ENCODE measurements at regions not wholly inside any gene's neighbourhood (a gene's known extent, or its start where the extent isn't known, plus 50 kb on each side); places are given as distances from the start of the nearest gene placed in this dataset.

DNA sequence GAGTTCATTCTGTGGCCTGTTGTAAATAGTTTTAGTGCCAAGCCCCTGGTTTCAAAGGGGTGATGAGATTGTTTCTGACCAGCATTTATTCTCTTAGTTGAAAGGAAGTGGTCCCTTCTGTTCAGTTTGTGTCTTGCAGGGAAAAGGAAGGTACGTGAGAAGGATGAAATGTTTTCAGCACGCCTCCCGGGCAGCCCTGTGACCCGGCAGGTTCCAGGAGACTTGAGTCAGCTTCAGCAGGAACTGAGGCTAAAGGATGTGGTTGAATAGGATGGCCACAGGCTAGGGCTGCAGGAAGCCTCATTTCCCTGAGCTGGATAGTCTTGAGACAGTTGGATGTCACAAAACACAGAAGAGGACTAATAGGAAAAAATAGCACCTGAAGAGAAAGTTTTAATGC is 132.4 kb upstream of the SYNDIG1 start:
- no peak for DNase-seq (ENCODE audit: low read depth, low spot score)

DNA sequence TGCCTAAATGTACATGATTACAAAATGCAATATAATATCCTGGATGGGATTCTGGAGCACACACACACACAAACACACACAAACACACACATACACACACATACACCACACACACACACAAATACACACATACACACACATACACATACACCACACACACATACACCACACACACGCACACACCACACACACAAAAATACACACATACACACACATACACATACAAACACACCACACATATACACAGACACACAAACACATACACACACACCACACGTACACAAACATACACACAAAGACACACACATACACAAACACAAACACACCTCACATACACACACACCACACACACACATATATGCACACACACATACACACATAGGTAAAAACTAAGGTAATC is 134.6 kb upstream of the SYNDIG1 start:
- DNase-seq (ENCODE audit: low read depth, low spot score), result no peak

DNA sequence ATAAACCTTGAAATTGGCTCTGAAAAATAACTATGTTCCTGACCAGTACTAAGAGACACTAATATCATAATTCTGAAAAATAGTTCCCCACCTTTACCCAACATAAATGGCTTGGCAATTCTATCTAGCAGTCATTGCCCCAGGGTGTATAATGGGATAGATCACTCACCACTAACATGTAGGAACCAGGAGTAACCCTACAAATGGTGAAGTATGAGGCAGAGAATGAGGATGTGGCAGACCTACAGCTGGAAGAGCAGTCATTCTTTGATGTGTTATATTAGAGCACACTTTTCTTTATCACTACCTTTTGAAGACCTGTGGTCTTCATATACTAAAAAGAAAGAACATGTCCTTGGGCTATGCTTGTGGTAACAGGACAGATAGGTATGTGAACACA is 136.5 kb upstream of the SYNDIG1 start:
- no peak for DNase-seq (ENCODE audit: low read depth, low spot score)

DNA sequence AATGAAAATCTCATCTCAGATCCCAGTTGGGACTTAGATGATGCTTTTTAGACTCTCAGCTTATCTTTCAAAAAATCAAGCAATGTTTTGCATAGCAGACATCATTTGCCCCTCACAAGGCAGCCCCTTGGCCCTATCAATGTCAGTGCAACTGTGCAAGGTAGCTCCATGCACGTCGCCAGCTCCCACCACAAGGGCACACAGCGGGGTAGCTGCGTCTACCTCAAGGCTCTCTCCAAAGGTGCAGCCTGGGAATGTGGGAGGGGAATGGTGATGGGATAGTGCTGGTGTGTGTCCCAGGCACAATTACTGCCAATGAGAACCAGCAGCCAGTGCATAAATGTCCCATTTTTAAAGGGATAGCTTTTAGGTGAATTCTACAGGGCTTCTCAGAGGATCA is 137.5 kb upstream of the SYNDIG1 start:
- no peak for DNase-seq (ENCODE audit: low read depth, low spot score)

DNA sequence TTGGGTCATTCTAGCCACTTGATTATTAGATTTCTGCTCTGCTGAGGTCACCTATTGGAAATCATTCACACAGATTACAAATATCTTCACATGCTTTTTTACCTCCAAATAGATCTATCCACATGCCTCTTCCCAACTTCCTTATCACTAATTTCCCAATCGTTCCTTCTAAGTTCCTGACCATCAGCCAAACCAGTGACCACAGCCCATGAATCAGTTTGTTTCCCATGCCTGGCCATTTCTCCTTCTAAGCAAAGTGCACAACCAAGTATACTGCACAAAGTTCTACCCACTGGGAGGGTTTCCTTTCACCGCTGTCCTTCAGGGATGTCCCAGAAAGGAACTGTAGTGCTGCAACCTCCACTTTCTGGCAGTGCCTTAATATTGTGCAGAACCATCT is 140.5 kb upstream of the SYNDIG1 start:
- no peak for DNase-seq (ENCODE audit: low read depth, low spot score)

DNA sequence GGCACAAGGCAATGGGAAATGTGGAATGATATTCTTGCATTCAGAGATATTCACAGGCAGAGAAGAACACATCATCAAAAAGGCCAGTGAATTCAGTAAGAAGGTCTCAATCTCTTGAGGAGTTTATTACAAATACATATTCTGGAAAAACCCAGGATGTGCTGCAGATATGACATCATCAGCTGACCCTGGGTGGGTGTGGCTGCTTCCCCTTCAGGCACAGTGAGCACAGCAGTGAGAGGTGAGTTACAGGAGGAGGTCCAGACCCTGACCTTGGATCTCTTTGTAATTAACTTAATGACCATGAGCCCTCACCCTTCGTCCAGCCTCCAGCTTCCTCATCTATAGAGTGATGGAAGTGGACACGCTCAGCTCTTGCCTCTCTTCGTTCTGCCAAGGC is 147.5 kb upstream of the SYNDIG1 start:
- no peak for DNase-seq (ENCODE audit: low read depth, low spot score)

DNA sequence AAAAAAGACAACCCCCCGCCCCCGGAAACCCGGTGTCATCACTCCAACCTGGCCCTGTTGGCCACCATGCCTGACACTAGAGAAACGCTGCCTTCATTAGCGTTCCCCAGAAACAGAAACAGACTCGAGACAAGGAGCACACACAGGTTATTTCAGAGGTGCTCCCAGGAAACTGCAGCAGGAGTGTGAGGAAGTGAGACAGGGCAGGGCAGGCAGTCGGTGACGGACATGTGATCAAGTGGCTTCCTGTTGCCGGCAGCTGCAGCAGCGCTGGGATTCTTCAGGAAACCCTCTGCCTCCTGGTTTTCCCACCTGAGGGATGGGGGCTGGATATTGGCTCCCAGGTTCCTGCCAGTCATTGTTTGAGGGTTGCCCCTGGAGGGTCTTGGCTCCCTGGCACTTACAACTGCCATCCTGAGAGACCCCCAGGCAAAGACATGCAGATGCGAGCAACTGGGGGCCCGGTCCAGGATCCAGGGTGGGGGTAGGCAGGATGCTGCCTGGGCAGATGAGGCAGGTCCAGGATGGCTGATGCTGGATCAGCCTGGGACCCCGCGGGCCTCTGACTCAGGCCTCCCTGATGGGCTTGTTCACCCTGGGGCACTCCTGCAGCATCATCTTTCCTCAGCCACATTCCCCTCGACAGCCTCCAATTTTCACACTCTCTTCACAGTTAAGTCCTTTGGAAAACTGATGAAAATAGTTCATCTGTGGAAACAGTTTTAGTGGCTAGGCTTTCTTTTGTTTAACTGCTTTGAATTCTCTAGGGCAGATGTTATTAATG is 150.7 kb upstream of the SYNDIG1 start:
- no peak for DNase-seq (ENCODE audit: low read depth, low spot score)

DNA sequence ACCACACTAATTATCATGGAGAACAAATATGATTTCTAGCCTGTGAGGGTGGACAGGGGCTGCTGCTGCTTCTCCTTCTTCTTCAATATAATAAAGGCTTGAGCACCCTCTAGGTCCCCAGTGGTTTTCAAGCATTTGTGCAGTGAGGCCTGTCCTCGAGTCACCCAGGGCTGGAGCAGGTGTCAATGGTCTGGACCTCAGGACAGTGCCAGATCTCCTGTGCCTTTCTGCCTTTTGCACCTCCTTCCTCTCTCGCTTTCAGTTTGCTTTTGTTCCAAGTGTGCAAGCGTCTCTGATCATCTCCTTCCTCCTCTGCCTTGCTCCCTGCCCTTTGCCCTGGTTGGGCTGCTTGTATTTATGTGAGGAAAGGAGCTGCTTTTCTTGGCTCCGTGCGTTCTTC is 152.2 kb upstream of the SYNDIG1 start:
- DNase-seq (ENCODE audit: low read depth, low spot score), result no peak

DNA sequence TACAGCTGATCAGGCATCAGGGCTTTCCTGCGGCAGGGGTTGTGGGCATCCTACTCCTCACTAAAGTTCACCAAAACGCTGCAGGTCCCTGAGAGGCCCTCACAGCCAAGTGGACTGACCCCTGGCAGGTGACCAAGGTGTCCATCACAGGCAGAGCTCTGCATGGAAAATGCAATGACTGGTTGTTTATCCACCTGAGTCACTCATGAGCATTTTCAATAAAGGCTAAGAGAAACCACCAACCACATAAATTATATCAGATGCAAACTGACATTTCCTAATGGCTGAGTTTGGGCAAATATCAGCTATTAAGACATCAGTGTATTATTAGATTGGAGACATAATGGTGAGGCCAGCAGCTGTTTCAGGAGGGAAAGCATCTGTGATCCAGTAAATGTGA is 152.7 kb upstream of the SYNDIG1 start:
- DNase-seq (ENCODE audit: low read depth, low spot score), result no peak

DNA sequence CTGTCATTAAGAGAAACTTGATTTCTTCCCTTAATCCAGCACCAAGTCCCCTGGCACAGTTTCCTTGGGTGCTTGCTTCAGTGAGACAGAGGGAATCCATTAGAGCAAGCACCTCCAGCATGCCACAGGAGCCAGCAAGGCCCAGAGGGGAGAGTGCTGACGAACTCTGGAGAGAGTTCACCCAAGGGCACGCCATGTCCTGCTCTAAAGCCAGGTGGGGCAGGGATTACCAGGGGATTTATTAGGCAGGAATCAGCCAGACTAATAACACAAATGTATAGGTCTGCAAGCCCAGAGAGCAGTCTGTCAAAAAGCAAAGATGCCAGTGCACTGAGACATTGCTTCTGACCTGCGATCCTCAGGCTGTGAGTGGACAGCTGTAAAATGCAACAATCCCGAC is 155.4 kb upstream of the SYNDIG1 start:
- no peak for DNase-seq (ENCODE audit: low read depth, low spot score)

DNA sequence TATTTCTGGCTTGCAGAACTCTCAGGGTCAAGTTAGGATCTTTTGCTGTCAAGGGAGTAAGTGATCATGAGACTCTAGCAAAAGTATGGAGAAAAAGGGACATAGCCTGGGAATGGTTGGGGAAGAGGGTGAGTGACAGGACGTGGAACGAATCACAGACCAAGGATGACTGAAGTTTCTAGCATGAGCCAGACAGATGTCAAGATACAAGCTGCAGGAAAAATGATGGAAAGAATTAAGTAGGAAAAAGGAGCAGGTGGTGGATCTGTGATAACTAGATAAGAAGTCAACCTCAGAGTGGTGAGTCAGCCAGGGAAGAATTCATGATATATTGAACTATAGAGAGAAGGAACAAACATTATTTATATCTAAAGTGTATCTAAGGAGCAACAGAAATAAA is 159.8 kb upstream of the SYNDIG1 start:
- no peak for DNase-seq (ENCODE audit: low read depth, low spot score)

DNA sequence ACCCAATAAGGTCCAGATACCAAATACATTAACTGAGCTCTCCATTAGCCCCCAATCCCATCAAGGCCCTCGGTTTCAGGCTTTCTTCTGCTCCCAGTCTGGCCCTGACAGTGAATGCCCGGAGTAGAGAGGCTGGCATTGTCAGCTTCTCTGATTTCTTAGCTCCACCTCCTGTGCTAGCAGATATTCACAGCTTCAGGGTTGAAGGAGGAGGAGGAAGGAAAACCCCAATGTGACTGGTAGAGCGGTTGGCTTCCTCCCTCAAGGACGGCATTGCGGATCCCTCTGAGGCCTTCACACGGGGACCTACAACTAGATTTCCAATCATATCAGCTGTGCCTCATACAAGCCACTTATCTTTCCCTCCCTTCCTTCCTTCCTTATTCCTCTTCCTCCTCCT is 164.1 kb upstream of the SYNDIG1 start:
- DNase-seq (ENCODE audit: low read depth, low spot score), result no peak

DNA sequence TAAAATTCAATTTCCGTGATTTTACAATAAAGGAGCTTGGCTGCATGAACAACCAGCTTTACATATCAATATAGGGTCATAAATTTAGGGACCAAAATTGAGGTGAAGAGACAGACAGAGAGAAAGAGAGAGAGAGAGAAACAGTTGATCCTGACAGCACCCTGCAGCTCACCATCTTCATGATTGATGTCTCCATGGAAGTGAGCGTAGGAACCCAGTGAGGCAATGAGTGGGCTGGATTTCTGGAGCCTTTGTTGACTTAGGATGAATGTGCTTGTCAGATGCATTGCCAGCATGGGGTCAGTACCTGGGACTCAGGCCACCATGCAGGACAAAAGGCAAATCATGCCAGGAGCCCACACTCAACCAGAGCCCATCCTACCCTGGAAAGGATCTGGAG is 165.1 kb upstream of the SYNDIG1 start:
- DNase-seq (ENCODE audit: low read depth, low spot score), result no peak

DNA sequence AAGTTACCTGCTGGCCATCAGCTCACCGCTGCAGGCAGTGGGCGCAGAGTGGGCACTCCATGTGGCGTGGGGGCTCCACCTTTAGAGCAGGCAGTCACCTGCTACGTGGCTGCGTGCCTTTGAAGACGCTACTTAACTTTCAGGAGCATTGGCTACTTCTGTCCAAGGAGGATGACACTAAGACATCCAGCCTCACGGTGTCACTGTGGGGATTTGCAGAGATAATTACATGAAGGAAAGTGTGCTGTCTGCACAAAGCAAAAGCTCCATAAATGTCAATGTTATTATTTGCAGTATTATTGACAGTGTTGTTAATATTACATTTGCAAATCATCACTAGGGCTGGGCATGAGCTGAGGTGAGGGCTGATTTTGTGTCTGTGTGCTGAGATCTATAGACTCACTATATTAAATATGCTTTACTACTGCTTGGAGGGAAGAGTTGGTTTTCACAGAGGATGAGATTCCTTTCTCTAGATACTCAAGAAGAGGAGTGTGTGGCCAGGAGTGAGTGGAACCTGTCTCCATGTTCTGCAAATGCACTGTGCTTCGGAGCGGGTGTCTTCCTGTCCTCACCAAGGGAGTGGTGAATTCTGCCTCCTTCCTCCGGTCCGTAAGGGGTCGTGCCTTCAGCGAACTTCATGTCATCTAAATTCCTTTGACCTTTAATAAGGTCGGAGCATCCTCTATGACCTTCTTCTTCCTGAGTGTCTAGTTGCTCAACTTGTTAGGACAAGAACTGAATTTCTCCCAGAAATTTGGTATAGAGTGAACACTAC is 165.8 kb upstream of the SYNDIG1 start:
- DNase-seq (ENCODE audit: low read depth, low spot score), result no peak

DNA sequence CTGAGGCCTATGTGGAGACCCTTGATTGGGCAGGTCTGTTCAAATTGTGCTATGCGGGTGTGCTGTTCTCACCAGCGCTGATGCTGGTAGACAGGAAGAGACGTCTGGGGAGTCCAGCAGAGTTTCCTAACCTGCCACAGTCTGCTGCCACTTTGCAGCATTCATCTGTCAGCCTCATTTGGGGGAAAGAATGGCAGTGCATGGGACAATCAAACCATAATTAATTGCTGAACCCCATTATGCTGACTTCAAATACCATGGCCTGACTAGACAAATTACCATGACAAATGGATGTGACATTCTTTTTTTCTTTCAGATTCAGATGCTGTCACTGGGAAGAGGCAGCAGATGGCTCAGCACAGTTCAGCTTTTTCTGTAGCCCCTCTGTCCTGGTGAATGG is 171.4 kb upstream of the SYNDIG1 start:
- no peak for DNase-seq (ENCODE audit: low read depth, low spot score)

DNA sequence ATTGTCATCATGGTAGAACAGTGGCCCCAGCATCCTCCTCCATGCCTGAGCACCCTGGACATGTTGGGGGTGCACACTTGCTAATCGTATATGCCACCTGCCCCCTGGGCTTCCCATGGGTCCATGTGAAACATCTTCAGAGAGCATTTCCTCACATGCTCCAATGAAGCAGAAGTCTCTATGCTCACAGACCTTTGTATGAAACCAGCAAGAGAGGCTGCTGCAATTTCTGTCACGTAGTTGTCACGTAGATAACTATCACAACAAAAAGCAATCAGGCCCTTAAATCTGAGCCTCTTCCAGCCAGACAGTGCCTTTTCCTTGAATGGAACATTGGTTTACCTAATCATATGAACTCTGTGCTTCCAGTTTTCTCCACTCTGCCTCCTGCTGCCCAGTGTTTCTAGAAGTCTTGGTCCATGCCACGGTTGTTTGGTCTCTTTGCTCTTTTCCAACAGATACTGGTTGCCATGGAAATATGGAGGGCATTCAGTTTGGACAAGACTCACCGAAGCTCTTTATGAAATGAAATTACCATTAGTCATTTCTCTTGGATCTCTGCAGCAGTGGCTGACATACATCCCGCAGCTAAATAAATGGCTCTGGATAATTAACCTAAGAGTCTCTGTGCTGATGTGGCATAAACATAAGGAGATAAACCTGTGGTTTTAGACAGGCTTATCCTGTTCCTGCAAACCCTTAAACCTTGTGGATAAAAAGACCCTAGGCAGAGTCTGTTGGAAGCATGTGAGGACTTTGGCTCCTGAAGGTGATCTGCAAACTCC is 172.8 kb upstream of the SYNDIG1 start:
- DNase-seq (ENCODE audit: low read depth, low spot score), result no peak

DNA sequence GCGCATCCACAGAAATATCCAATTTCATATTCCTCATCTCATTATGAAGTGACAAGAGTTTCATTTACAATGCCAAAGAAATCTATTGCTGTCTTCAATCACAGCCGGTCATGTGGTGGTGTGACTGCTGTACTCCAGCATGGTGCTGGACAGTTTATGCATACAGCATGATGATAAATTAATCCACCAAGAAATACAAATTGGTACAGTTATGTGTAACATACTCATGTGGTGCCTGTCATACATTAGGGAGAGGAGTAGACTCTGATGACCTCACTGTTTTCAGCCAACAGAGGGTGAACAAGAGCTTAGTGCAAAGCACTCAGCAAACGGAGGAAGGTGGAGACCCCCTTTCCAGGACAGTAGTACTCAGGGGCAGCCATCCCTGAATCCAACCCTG is 178.4 kb upstream of the SYNDIG1 start:
- DNase-seq (ENCODE audit: low read depth, low spot score), result no peak

DNA sequence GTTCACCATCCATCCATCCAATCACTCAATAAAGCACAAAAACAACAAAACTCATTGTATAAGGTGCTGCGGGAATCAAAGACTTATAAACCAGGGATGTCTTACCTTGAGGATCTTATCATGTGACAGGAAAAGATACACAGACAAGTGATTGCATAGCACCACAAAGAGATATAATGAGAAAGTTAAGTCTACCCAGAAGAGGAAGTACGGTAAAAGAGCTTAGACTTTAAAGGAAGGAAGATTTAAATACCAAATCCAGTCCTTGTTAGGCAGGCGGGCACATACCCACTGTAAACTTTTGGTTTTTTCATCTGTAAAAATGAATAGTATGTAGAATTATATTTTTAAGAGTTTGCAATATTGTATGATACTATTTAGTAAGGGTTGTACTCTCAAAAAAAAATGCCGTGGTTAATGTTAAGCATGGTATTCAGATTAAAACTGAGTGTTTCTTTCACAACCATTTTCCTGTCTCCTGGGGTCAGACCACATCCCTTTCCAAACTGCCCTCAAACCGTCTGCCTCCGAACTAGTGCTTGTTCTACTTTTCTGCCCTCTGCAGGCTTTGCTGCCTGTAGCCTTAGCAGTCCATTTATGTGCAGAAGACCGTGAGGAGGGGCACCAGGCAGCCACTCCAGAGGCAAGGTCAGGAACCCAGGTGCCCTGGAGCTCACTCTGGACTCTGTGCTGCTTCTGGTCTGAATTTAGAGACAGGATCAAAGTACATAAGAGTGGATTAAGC is 179.5 kb upstream of the SYNDIG1 start:
- DNase-seq (ENCODE audit: low read depth, low spot score), result no peak

DNA sequence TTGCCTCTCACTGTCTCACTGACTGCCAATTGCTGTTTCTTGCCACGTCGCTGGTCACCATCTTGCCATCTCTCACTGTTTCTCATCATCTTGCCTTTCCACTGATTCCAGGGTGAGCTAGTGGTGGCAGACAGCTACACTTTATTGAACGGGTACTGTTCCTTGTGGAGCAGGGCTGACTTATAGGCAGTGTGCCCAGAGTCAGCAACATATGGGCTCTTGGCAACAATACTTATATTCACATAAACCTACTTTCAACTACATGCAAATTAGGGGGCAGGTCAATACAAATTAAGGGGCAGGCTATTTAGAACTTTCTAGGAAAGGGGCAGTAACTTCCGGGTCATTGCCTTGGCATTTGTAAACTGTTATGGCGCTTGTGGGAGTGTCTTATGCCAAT is 186.2 kb upstream of the SYNDIG1 start:
- DNase-seq (ENCODE audit: low read depth, low spot score), result no peak

DNA sequence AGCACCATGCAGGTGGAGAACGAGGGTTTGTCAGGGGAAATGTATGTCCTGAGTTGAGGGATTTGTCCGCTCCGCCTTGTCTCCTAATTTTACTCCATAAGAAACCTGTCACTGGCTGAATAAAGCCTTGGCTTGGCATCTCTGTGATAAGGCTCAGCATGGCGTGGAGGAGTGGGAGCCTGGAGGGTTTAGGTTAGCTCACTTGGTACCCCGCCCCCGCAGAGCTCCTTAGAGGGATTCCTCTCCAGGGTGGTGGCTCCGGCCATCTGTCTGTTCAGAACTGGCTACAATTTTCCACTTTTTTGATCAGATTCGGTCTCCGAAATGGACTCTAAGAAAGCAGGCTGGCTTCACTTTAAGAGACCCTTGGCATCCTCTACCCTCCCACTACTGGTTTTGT is 192.2 kb upstream of the SYNDIG1 start:
- DNase-seq (ENCODE audit: low read depth, low spot score), result no peak

DNA sequence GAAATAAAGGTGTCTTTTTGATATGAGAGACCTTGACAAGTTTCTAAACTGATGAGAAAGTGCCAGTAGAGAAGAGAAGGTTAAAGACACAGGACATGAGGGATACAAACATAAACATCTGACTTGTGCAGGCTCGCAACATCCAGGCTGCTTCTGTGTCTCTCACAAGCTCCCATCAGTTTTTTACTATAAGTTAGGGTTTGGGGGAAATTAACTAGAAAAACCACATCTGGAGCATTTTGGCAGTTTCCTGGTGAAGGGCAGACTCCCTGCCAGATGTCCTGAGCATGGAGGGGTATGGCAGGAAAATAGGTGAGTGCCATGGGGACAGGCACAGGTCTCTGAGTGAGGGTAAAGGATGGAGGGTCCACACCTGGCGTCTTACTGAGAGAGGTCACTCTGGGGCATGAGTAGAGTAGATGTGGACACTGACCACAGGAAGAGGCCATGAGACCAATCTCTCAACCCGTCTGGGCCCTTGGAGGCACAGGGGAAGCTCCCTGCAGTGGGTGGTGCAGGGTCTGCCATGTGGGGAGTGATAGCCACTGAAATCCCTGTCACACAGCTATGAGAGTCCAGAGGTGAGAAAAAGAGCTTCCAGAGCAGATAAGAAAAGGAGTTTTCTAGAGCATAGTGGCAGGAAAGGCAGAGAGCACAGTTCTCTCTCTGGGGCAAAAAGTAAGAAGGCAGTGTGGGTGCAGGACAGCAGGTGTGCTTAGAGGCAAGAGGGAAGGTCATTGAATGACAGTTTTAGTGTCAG is 193.3 kb upstream of the SYNDIG1 start:
- DNase-seq (ENCODE audit: low read depth, low spot score), result no peak

Measured in iPS DF 19.7 (cell line).